UCSD-AML1 (cell line): ENCODE measurements at regions not wholly inside any gene's neighbourhood (a gene's known extent, or its start where the extent isn't known, plus 50 kb on each side); places are given as distances from the start of the nearest gene placed in this dataset.

Source experiments
- DNase-seq: peaks from one replicate; lab custom pipeline; 2025; ENCODE audit not compliant: unreplicated experiment; lab: John Stamatoyannopoulos, UW

DNA sequence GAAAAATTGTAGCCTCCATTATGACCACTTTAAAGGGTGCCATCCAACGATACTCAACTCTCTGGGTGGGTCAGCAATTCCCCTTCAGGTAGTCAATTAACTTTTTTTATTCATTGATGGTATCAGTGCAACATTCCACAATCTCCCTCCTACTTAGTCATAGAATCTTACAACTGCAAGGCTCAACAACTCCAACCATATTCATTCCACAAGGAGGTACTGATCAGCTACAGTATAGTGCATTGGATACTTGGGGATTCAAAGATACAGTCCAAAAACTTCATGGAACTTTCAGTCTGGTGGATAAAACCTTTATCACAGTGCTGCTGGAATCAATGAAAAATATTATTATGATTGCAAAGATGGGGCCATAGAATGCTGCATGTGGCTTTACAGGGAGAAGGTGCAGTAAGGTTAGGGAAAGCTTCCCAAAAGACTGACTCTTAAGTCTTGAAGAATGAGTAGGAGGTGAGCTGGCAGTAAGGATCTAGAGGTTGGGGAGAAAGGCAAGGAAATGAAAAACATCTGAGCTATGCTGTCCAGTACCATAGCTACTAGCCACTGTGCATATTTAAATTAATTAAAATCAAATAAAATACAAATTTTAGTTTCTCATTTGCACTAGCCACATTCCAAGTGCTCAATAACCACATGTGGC, 314.7 kb upstream of the PRDM1 start:
- DNase-seq, result no peak

DNA sequence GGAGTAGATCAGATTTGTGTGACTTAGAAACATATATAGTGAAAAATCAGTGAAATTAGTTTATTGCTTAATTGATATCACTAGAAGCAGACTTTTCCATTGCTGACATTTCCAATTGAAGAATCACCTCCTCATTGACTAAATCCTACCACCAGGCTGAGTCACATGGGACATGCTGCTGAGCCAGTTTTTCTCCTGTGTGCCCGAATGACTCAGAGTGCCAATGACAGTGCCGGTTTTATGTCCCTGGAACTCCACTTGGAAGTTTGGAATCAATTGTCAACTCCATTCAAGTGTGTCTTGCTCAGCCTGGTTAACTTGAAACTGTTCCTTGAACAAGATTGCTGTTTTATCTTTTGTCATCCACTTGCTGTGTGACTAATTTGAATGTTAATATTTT, 316.1 kb upstream of the PRDM1 start:
- DNase-seq, result no peak

DNA sequence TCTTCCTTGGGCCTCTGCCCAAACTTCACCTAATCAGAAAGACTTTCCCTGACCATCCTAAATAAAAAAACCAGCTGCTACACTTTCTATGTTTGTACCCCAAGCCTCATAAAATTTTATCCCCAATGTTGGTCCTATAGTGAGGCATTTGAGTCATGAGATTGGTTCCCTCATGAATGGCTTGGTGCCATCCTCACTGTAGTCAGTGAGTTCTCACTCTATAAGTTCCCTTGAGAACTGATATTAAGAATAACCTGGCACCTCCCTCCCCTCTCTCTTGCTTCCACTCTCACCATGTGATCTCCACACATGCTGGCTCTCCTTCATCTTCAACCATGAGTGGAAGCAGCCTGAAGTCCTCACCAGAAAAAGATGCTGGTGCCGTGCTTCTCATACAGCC, 316.9 kb upstream of the PRDM1 start:
- no peak for DNase-seq

DNA sequence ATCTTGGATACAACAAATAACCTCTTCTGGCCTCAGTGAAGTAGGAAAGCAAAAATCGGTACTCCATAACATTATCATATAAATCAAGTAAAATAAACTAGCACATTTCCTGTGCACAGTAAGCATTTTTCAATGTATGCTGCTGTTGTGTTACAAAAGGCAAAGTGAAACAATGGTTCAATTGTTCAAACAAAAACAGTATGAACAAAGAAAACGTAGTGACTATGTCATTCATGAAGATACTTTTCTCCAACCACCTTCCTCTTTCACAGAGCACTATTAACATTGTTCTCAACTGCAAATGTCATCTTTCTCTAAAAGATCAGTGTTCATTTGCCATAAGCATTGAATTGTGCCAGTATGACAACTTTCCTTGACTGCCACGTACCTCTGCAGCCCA, 318.6 kb upstream of the PRDM1 start:
- DNase-seq, result no peak

DNA sequence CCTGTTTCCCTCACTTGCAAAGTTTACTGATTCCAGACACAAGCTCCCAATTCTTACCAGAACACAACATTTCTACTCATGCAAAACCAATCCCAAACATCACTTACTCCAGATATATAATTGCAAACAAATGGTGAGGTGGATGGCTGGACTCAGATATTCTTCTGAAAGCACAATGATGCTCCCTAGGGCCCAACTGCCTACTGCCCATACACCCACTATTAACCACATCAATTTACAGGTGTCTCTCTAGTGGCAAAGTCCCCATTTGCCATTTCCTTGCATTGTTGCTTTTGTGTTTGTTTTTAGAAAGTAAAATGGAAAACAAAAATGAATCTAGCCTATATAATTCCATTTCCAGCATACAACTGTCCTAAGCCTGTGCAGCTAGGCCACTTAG, 320.9 kb upstream of the PRDM1 start:
- DNase-seq, result no peak

DNA sequence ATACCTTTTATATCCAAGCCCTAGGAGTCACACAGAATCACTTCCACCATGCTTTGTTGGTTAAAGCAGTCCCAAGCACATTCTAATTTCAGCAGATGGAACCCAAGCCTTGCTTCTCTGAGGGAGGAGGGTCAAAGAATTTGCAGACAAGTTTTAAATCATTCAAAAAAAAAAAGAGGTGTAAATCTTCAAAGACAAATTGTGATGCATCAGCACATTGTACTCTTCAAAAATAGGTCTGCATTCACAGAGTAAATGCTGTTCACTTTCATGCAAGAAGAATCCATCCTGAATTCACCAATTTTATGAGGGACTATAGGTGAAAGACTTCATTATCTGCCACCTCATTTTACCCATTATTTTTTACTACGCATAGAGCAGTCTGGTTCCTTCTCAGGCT, 321.8 kb upstream of the PRDM1 start:
- no peak for DNase-seq

DNA sequence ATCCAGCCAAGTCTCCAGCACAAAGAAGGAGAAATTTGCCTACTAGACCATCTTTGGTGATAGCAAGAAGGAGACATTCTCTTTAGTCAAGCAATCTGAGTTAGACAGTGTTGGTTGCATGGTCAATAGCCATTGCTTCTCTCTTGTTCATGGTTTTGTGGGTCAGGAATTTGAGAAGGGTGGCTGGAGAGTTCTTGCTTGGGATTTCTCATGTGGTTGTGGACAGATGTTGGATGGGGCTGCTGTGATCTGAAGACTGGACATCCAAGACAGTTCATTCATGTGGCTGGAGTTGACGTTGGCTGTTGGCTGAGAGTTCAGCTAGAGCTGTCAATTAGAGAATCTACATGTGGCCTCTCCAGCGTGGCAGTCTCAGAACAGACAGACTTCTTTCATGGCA, 322.3 kb upstream of the PRDM1 start:
- DNase-seq, result no peak

DNA sequence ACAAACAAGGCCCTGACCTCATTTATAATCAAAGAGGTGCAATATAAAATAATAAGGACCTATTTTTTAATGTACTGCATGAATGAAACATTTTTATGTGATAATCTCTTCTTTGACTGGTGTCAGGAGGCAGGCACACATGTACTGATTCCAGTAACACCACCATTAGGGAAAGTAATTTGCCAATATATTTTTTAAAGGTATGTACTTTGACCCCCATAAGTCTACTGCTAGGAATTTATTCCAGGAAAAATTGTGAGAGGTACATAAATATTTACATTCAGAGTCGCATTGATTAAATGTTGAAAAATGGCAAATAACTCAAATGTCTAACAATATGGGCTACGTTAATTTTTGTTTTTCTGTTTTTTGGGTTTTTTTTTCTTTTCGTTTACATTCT, 325.4 kb upstream of the PRDM1 start:
- DNase-seq, result no peak

DNA sequence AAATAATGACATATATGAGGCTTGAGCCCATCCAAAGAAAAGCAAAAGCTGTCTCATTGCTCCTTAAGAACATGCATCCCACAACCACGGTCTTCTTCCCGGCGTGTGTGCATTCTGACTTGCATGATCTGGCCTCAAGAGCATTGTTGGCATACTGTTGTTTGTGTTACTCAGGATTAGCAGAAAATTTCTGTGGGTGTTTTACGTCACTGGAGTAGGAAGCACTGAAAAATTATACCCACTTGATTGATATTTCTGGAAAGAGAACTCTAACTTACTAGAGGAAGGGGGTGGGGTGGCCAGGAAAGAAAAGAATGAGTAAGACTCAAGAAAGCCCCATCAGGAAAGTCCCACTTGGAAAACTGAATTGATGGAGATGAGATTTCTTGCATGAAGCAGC, 326.2 kb upstream of the PRDM1 start:
- DNase-seq, result no peak

DNA sequence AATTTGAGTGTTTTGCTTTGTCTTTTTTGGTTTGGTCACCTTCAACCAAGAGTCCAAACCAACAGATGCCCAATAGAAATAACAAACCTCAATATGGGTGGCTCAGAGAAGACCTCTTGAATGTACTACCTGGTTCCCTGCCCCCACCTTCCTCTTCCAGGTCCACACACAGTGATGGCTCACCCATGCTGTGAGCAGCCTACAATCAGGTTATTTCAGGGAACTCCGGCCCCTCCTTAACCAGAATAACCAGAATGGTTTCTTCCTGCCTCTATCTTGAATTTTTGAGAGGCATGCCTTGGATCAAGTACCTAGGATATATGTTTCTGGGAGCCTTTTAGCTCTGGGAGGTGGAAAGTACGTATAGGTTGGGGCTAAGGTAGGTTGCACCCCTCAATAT, 327.1 kb upstream of the PRDM1 start:
- DNase-seq, result no peak

DNA sequence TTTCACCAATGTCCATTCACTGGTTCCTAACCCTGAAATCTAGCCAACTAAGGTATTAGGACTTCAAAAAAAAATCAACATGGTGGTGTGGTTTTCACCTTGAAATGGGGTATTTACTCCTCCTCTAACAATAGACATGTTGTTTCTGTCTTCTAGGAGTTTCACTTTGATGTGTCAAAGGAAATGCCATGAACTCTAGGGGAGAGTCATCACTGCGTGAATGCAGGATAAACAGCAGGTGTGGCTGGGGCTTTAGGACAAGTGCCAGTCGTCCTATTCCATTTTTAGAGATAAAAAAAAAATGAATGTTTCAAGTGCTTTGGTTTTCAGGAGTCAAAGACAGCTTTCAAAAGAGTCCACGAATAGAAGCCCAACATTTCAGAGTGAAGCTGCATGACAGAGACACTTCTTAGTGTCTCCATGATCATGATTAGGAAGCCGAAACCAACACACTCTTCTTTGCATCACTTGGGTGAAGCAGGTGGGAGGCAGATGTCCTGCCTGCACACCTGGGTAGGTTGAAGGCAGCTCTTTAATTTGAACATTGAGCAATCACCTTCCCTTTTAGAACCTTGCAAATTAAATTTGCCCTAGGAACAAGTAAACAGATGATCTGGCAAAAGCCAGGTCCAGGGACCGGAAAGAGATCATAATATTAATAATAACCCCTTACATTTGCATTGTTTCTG, 328.5 kb upstream of the PRDM1 start:
- no peak for DNase-seq

DNA sequence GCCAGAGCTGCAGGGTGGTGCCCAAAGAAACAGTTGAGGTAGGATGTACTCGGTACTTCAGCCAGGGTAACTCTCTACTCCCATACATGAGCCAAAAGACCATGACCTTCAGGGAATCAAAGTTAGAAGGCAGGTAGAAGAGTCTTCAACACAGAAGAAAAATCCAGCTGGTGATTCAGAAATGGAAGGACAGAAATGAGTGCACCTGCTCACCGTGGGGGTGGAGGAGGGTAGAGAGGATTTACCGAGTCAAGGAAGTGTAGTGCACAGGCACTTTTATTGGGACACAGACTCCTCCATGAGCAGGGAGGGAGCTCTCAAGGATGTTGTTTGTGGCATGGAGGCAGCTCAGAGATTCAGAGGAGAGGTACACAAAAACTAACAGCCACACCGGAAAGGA, 330.3 kb upstream of the PRDM1 start:
- no peak for DNase-seq

DNA sequence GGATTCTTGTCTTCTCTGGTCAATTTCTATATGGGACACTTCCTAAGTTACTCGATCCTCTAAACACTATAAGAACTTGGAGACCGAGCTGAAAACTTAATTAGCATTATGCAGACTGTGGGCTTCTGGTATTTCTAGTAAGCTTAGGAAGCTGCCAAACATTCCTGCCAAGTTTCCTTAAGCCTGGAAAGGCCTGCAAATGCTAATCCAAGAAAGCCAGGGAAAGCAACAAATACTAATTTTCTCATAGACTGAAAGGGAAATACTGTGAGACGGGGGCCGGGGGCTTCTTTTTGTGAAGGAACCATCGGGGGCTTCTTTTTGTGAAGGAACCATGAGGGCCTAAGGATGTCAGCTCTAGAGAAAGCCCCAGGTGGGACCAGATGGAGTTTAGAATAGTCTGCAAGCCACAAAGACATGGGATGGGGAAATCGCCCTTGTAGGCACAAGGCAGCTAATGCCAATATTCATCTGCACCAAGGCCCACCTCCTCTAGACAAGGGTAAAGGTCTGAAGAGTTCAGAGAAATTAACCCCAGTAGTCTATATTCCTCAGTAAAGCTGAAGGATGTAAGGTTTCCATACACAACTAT, 332.4 kb upstream of the PRDM1 start:
- DNase-seq, result no peak

DNA sequence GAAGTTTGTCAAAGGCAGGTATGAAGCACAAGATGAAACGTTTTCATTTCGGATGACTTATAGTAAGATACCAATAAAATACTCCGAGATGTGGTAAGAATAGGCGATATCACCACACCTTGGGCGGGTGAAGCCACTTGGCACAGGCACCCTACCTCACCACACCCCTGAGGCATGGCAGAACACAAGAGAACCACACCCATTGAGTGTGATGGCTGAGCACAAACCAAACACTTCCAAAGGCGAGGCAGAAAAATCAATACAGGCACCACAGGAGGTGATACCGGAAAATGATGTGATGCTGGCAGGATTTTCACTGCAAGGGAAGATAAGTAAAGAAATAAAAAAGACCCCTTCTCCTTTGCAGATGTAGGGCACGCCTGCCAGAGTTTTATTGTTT, 332.9 kb upstream of the PRDM1 start:
- DNase-seq, result no peak

DNA sequence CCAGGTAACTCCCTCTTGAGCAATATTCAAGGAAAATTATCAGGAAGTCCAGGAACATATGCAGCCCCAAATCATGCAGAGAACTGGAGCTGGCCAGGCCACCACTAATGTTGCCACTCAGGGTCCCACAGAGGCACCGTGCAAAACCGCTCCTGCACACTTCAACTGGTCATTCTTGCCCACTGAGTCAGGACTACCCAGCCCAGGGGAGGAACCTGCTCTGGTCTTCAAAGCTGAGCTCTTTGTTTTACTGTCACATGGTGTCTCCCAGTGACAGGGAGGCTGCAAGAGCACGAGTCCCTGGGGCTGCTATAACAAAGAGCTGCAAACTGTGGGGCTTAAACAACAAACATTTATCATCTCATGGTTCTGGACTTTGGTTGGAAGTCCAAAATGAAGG, 336.0 kb upstream of the PRDM1 start:
- DNase-seq, result no peak

DNA sequence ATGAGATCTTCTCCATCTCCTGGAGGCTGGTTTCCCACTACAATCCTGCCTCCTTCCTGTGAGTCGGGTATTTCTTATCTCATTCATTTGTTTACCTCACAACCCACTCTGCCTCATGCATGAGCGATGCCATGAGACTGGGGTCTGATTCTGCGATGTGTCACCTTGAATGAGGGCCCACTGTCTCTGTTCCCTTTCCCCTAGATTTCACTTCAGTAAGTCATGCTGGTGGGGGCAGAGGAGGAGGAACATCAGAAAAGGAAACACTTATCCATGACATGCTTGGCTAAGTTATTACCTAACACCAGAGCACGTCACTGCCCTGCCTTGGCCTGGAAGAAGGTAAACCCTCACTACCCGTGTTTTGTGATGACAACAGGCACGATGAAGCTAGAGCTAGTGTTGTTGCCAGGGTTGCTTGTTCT, 337.4 kb upstream of the PRDM1 start:
- no peak for DNase-seq

DNA sequence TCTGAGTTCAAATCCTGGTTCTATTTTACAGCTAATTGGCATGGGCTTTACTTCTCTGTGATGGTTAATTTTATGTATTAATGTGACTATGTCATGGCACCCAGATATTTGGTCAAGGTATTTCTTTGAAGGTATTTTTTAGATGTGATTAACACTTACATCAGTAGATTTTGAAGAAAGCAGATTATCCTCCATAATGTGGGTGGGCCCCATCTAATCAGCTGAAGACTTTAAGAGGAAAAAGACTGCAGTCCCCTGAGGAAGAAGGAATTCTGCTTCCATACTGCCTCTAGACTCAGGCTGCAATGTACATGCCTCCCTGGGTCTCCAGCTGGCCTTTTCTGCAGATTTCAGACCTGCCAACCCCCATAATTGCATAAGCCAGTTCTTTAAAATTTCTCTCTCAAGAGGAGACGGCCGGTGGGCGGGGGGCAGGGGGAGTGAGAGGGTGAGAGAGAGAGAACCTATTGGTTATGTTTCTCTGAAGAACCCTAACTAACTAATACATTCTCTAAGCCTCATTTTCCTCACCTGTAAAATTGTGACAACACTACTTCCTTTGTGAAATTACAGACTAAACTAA, 338.2 kb upstream of the PRDM1 start:
- DNase-seq, result no peak

DNA sequence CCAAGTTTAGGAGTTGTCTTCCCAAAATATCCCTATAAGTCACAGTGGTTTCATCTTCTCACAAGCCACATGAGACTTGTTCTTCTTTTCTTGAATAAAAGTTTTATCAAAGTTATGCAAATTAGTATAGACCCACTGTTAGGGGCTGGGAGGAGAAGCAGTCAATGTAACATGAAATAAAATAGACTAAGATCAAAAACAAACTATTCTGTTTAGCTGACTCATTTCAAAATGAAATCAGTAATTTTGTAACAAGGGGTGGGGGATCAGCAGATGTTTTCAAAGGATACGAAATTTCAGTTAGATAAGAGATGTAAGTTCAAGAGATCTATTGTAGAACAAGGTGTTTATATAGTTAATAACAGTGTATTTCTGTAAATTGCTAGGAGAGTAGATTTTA, 339.6 kb upstream of the PRDM1 start:
- no peak for DNase-seq

DNA sequence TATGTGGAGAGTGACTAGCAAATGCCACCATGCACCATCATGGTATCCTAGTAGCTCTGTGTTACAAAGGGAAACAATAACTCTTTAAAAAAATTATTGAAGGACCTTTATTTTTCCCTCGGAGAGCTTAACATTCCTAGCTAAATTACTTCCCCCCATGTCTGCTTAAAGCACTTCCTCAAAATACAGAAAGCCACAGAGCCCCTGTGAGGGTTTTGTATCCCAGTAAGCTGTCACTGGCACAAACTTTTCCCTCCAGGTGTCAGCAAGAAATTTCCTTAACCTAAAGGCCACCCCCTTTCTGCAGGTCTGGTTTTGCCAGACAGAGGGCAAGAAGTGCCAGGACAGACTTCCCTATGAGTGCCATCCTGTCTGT, 340.0 kb upstream of the PRDM1 start:
- peak; percentile 8 for DNase-seq

DNA sequence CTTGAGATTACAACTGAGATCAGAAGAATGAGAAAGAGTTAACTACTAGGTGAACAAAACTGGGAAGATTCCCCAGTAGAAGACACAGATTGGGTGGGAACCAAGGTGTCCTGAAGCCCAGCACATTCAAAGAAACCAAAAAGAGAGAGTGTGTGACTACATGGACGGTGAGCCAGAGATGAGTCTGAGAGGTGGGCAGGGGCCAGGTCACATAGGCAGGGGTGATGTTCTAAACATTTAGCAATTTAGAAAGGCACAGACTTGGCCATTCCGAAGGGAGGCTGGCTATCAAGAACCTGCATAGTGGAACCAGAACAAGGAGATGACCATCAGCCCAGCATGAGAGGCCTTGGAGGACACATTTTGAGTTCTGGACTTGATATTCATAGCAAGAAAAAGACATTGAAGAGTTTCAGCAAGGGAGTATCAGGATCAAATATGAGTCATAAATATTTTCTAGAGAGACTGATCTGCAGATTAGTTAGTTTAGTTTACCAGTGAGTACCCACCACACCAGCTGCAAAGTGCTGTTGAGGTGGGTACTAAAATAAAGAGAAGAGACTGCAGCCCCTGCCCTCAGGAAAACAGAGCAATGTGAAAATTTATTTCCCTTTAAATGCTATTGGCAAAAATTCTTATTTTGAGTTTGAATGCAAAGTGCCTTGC, 340.5 kb upstream of the PRDM1 start:
- DNase-seq, result no peak

DNA sequence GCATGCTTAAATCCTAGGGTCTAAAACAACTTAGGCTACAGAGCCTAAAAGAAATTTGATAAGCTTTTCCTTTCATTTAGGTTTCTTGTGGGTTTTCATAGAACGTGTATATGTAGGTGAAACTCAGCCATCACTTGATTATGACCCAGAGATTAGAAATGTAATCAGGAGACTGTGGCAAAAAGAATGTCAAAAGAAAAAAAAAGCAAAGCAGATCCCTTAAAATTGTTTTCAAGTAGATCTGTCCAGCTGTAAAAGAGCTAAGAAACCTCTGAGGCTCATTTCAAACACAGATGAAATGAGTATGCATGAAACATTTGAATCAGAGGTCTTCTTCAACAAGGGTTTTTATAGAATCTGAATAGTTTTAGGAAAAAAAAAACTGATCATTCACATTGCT, 341.3 kb upstream of the PRDM1 start:
- no peak for DNase-seq
